HTR-8/SVneo (cell line): ENCODE measurements at regions not wholly inside any gene's neighbourhood (a gene's known extent, or its start where the extent isn't known, plus 50 kb on each side); places are given as distances from the start of the nearest gene placed in this dataset.
"Not testable (repeated sequence)": the region's sequence is repeated elsewhere in the genome, so short reads cannot be mapped to it uniquely, and the experiment has no call there.

Source experiments
- DNase-seq: peaks from one replicate; pipeline ENCODE4 v3.0.0; 2011; ENCODE audit warnings: low spot score, mixed read lengths; ENCODE audit not compliant: insufficient read length
- FAIRE-seq: peaks from 2 replicates; lab custom pipeline; 2011; peaks lifted over from hg19 to GRCh38; lab: Jason Lieb, UNC

DNA sequence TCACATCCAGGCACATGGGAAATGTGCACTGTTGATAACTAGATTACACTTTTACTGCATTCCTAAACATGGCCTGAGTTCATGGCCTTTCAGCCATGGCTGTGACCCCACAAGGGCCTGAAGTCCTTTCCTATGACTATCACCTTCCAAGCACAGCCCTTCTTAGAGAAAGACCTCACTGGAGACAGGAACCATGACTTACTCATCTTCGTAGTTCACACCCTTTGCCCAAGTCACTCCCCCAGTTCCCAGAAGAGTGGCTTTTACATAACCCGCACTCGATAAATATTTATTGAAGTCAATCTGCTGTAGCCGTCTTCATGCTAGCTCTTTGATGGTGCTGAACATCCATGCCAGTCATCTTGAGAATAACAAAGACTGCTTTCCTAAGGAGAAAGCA is 632.5 kb upstream of the NRP1 start:
- no peak for FAIRE-seq
- no peak for DNase-seq

DNA sequence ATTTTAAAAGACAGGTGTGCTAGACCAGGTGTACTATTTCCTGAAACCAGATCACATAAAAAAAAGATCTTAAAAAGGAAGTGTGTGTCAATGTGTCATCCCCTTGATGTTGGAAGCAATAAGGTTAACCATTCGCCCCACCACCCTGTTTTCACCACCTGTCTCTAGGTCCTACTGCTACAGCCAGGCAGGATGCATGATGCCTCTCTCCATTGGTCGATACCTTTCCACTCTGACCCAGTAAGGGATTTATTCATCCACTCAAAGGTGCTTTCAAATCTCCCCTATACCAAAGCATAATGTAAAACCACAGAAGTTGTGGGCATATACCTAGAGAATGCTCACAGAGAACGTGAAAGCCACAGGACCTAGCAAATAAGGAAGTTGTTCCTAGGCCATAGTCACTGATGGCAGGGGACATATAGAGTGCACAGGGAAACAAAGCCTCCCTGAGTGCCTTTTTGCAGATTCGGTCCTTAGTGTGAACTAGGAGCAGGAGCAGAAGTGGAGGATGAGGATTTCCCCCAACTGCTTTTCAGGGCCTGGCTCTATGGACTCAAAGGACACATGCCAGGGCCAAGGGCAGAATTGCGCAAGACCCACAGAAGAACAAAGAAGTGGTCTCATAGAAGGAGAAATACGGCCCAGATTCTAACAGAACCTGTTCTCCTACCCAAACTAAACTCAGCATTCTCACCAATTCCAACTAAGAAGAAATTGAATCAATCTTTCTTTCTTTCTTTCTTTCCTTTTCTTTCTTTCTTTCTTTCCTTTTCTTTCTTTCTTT is 631.5 kb upstream of the NRP1 start:
- no peak for DNase-seq
- FAIRE-seq, result peak; percentile 48

DNA sequence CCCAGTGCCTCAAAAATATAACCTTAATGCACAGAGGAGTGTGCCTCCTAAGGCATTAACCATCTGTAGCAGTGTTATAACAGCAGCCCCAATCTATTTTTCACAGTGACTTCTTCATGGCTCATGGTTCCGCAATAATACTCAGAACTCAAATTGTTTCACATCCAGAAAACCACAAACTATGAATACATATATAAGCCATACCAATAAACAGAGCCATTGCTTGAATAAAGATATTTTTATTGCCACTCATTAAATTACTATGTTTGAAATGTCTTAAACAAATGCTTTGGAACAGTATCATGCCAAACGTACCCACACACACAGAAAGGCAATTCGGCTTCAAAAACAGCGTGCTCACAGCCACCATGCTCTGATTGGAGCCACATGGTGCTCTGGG is 629.3 kb upstream of the NRP1 start:
- DNase-seq (no peak), FAIRE-seq (peak; percentile 49)

DNA sequence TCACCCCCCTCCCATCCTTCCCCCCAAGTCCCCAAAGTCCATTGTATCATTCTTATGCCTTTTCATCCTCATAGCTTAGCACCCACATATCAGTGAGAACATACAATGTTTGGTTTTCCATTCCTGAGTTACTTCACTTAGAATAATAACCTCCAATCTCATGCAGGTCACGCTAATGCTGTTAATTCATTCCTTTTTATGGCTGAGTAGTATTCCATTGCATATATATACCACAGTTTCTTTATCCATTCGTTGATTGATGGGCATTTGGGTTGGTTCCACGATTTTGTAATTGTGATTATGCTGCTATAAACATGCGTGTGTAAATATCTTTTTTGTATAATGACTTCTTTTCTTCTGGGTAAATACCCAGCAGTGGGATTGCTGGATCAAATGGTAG is 621.9 kb upstream of the NRP1 start:
- not testable (repeated sequence) for FAIRE-seq, DNase-seq

DNA sequence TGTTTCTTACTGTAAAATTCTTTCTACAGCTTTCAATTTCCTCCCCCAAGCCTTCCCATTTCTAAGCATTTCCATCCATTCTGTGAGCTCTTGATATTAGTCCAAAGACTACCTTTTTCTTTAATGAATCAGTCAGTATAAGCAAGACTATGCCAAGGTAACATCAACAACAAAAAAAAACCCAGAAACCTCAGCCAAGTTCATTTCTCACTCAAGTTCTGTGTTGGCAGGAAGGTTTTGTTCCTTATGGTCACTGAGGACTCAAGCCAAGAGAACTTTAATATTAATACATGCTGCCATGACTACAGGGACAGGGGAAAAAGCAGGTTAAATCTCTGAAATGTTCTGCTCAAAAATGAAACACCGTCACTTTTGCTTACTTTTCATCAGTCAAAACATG is 621.2 kb upstream of the NRP1 start:
- FAIRE-seq (no peak), DNase-seq (no peak)

DNA sequence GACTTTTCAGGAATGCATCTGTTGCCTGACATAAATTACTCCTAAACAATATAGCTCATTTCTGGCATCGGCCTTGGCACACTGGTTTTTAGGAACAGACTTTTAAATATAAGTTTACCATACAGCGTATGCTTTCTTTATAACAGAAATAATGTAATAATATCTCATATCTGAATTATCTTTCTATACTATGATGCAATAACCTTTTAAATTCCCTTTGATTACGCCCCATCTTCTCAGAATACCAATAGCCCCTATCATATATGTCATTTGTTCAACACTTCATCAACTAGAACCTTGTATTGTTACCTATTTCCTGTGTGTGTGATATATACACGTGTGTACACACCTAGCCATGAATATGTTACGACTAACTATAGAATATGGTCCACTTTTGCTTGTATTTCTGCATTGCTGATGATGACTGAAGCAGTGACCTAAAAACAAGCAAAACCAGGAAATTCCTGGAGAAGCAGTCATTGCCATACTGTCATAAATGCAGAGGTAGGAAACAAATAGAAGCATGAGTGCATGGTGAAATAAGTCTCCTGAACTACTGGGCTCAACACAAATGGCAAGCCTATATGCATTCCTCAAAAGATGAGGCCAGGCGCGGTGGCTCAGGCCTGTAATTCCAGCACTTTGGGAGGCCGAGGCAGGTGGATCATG is 618.4 kb upstream of the NRP1 start:
- FAIRE-seq (peak; percentile 69), DNase-seq (peak; percentile 17)

DNA sequence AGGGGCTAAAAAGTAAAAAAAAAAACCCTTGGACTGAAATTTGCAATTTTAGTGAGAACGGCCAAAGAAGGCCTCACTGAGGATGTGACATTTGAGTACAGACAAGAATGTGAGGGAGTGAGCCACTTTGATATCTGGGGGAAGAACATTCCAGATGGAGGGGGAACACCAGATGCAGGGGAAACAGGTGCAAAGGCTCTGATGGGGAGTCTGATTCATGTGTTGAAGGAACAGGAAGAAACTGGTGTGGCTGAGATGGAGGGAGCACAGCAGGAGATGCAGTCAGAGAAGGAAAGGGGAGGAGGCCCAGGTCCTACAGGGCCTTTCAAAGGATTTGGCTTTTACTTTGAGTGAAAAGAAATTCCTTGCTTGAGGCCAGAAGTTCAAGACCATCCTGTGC is 615.7 kb upstream of the NRP1 start:
- FAIRE-seq (no peak), DNase-seq (no peak)

DNA sequence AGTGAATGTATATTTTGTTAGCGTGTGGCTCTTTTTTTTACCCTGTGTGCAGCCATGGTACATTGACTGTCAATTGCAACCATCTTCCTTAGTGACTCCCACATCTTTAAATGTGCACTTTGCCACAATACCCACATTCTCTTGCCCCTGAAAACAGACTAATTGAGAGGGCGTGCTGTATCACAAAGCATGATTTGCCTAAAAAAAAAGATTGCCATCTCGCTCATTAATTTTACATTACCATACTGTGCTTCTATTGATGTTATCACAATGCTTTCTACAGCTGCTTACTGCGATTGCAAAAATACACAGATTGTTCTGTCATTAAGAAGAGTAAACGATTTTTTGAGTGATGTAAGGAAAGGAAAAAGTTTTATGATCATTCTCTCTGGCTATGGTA is 613.1 kb upstream of the NRP1 start:
- DNase-seq, result no peak
- peak; percentile 66 for FAIRE-seq

DNA sequence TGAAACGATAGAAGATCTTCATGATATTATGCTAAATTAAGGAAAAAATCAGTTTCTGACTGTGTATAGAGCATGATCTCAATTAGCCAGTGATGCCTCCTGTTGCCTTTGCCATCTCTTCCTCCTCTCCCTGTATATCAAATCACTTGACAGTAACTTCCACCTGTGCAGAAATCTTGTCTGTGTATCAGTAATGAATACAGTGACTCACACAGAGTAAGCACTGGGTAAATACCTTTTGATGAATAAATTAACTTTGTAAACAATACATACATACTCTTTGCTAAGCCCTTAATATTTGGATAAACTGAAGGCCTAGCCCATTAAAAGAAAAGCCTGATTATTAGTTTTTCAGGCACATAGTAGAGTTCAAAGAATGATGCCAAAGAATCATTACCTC is 610.6 kb upstream of the NRP1 start:
- DNase-seq (no peak), FAIRE-seq (no peak)

DNA sequence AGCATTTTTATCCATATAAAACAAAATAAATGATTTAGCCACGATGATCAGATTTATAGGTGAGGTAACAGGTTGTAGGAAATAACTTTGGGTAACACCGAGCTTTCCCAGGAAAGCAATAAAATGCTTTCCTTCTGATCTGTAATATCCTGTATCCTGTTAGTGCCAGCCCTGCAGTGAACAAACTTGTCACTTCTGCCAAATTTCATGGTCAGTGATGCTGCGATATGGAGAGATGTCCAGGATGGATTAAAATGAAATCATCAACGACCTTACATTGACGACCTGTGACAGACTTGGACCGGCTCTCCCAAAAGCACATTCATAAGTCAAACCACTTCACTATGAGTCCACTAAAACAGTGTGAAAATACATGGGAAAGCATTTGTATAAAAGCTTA is 608.0 kb upstream of the NRP1 start:
- no peak for DNase-seq
- FAIRE-seq, result no peak

DNA sequence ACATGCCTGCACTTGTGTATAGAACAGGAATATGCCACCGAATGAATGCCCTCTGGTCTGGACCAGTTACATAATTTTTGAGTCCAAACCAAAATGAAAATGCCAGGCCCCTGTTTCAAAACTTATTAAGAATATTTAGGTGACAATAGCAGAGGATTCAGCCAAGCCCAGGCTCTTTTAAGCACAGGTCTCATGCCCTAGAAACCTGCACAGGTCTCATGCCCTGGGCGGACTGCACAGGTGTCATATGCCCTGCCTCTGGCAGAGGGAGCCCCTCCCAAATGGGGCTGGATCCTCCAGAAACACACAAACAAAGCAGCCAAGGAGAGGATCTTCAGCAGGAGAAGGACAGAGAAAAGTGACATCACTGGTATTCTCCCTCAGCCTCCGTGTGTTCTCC is 605.4 kb upstream of the NRP1 start:
- FAIRE-seq (no peak), DNase-seq (no peak)

DNA sequence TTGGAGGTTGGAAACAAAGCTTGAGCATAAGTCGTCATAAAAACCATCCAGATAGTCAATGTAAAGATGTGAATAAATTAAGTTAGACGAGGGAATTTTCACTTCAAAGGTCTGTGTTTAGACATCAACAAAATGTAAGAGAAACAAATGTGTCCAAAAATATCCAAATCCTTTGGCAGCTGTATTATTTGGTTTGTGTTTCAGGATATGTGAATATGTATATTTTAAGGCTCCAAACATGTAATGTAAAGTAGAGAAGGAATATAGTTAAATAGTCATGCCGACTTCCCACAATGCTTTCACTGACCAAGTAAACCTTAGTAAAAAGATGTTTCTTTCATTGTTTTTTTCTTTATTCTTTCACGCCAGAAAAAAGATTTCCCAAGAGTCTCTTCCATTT is 604.9 kb upstream of the NRP1 start:
- FAIRE-seq (no peak), DNase-seq (no peak)

DNA sequence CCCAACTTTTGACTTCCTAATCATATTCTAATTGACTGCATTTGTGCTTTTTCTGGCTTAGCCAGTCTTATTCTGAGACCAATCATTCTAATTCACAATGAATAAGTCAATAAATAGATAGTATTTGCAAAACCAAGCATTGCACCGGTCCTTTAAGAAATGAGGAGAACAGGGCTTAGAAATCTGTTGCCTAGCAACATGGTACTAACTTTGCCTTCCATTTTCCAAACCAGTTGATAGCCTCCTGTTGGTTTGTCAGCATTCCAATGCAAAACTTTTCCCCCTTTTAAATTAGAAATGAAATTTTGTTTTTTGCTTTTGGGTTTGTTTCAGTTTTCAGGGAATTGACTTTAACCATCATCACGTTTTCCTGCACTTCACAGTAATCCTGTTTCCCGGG is 603.5 kb upstream of the NRP1 start:
- DNase-seq (no peak), FAIRE-seq (no peak)

DNA sequence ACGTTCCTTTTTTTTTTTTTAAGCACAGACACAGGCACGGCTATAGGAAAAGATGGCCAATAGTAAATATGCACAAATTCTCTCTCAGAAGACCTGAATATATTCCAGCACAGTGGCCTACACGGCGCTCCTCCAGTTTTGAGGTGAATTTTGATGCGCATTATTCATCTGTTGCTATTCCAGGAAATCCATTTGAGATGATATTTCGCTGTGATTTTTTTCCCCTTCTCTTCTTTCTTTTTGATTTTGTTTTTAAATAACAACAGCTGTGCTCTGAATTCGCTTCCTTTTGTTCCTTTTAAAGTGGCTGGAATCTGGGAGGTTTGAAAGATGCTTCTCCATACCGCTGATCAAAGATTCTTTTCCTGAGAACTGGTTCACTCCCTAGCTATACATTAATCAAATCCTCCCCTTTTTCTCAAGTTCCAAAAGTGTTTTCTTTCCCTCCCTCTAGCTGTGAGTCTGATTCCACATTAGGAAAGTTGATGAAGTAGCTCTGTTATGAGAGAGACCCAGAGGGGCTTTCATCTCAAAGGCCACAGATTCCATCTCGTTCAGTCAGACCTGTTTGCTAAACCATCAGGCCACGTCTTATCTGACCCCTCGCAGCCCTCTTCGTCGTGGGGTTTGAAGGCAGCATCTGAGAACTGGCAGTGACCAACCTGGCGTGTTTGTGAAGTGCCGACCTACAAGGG is 602.7 kb upstream of the NRP1 start:
- DNase-seq, result no peak
- no peak for FAIRE-seq

DNA sequence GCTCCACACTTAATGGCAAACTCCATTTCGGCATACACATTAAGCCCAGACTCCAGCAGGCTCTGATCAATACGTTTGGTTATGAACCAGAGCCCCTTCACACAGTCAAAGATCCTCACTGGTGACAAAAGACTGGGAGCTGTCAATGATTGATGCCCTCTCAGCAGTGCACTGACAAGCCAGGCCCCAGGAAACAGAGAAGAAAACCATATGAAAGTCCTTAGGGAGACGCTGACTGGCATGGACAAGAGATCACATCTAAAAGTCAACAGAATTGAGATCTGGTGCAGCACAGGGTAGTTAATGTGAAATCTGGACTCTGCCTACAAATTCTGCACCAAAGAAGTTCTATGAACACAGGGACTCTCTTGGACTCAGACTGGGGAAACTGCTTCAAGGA is 600.9 kb upstream of the NRP1 start:
- FAIRE-seq, result no peak
- DNase-seq, result no peak

DNA sequence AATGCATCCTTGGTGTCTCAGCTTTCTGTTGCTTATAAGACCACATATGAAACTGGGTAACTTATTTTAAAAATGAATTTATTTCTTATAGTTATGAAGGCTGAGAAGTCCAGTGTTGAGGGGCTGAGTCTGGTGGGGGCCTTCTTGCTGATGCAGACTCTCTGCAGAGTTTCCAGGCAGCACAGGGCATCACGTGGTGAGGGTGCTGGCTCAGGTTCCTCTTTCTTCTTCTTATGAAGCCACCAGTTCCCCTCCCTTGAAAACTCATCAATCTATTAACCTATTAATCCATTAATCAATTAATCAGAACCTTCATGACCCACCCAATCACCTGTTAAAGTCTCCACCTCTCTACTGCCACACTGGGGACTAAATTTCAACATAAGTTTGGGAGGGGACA is 595.6 kb upstream of the NRP1 start:
- FAIRE-seq (no peak), DNase-seq (no peak)

DNA sequence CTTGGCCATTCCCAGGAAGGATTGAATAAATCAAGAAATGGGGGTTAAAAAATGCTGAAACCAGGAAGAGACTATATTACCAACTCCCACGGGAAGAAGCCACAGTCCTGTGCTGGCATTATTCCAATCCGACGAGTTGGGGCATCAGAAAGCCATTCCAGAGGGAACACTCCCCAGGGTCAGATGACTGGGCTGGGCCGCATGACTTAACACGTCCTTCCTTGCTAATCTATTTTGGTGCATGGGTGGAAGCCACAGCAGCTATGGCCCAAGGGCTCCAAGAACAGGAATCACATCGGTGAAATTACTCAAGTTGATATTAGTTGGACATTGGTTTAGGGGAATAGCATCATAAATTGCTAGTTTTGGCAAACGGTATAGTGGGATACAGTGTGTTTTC is 592.9 kb upstream of the NRP1 start:
- peak; percentile 74 for FAIRE-seq
- peak; percentile 21 for DNase-seq

DNA sequence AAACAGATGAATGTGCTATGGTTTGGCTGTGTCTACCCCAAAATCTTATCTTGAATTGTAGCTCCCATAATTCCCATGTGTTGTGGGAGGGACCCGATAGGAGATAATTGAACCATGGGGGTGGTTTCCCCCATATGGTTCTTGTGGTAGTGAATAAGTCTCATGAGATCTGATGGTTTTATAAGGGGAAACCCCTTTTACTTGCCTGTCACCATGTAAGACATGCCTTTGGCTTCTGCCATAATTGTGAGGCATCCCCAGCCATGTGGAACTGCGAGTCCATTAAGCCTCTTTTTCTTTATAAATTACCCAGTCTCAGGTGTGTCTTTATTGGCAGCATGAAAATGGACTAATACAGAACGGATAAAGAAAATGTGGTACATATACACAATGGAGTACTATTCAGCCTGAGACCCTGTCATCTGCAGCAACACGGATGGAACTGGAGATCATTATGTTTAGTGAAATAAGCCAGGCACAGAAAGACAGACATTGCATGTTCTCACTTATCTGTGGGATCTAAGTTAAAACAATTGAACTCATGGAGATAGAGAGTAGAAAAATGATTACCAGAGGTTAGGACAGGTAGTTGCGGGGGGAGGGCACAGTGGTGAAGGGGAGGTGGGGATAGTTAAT is 587.6 kb upstream of the NRP1 start:
- DNase-seq, result no peak
- no peak for FAIRE-seq

DNA sequence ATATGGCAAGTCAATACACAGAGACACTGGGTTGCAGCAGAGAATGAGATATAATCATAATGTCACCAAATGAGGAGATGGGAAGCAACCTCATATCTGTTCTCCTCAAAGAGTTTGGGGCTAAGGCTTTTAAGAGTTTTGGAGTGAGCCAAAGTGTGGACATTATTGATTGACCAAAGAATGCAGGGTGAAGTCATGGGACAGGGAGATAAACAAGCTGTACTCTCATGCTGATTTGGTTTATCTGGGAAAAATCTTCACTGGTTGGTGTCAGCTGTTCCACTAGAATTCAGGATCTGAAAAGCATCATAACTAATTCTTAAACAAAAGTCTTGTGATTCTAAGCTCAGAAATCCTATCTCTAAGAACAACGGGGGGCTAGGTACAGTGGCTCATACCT is 585.9 kb upstream of the NRP1 start:
- no peak for DNase-seq
- FAIRE-seq, result no peak

DNA sequence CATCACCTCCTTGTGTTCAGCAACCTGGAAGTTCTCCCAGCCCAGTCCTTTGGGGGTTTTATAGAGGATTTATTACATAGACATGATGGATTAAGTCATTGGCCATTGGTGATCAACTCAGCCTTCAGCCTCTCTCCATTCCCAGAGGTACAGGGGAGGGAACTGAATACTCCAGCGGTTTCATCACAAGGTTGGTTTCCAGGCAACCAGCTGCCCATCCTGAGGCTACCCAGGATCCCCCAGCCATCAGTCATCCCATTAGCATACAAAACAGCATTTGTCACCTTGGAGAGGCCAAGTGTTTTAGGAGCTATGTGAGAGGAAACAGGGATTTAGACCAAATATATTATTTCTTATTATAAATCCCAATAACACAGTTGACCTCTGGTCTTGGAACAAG is 584.8 kb upstream of the NRP1 start:
- no peak for FAIRE-seq
- DNase-seq, result no peak
